ENCODE measurements at regions not wholly inside any gene's neighbourhood (a gene's known extent, or its start where the extent isn't known, plus 50 kb on each side); places are given as distances from the start of the nearest gene placed in this dataset.
A peak's percentile ranks its signal among the peaks of the same experiment; 100 is the strongest.

- no peak overlapping the region for H3K4me3 ChIP-seq (ENCODE audit: low read depth, low read length)
- TF ChIP-seq CTCF (conservative IDR thresholded peaks at IDR 0.05; ENCODE audit: low read depth, low read length): no peak
- no peak for DNase-seq (ENCODE audit: low read depth)
Measured at GRCh38 chr1:189983166-189983890, 494.3 kb downstream of the BRINP3 start.

- H3K4me3 ChIP-seq (ENCODE audit: low read depth, low read length): no peak overlapping the region
- TF ChIP-seq CTCF (conservative IDR thresholded peaks at IDR 0.05; ENCODE audit: low read depth, low read length): no peak
- DNase-seq (ENCODE audit: low read depth): no peak
Measured at GRCh38 chr1:189986516-189986915, 491.1 kb downstream of the BRINP3 start.

- no peak for TF ChIP-seq CTCF (conservative IDR thresholded peaks at IDR 0.05; ENCODE audit: low read depth, low read length)
- DNase-seq (ENCODE audit: low read depth): no peak
Measured at GRCh38 chr1:189987509-189987908, 490.2 kb downstream of the BRINP3 start.

GRCh38 chr1:189992856-189993255 lies 484.8 kb downstream of the BRINP3 start:
- TF ChIP-seq CTCF (conservative IDR thresholded peaks at IDR 0.05; ENCODE audit: low read depth, low read length): no peak
- no peak overlapping the region for H3K4me3 ChIP-seq (ENCODE audit: low read depth, low read length)

More at GRCh38 chr1:189987509-189987908, 490.2 kb downstream of the BRINP3 start:
- no peak overlapping the region for H3K4me3 ChIP-seq (ENCODE audit: low read depth, low read length)

GRCh38 chr1:190000365-190000872 lies 477.2 kb downstream of the BRINP3 start:
- no peak for TF ChIP-seq CTCF (conservative IDR thresholded peaks at IDR 0.05; ENCODE audit: low read depth, low read length)
- DNase-seq (ENCODE audit: low read depth): peak; percentile 57
- peak overlapping the region; percentile 37 for H3K4me3 ChIP-seq (ENCODE audit: low read depth, low read length)

More at GRCh38 chr1:189992856-189993255, 484.8 kb downstream of the BRINP3 start:
- no peak for DNase-seq (ENCODE audit: low read depth)

GRCh38 chr1:190001187-190001586 lies 476.5 kb downstream of the BRINP3 start:
- H3K4me3 ChIP-seq (ENCODE audit: low read depth, low read length): no peak overlapping the region
- TF ChIP-seq CTCF (conservative IDR thresholded peaks at IDR 0.05; ENCODE audit: low read depth, low read length): no peak
- peak; percentile 62 for DNase-seq (ENCODE audit: low read depth)

- TF ChIP-seq CTCF (conservative IDR thresholded peaks at IDR 0.05; ENCODE audit: low read depth, low read length): no peak
- DNase-seq (ENCODE audit: low read depth): no peak
- no peak overlapping the region for H3K4me3 ChIP-seq (ENCODE audit: low read depth, low read length)
Measured at GRCh38 chr1:190003376-190003775, 474.3 kb downstream of the BRINP3 start.

Data from choroid plexus epithelial cell (primary cell).